ENCODE measurements at regions not wholly inside any gene's neighbourhood (a gene's known extent, or its start where the extent isn't known, plus 50 kb on each side); places are given as distances from the start of the nearest gene placed in this dataset.

DNA sequence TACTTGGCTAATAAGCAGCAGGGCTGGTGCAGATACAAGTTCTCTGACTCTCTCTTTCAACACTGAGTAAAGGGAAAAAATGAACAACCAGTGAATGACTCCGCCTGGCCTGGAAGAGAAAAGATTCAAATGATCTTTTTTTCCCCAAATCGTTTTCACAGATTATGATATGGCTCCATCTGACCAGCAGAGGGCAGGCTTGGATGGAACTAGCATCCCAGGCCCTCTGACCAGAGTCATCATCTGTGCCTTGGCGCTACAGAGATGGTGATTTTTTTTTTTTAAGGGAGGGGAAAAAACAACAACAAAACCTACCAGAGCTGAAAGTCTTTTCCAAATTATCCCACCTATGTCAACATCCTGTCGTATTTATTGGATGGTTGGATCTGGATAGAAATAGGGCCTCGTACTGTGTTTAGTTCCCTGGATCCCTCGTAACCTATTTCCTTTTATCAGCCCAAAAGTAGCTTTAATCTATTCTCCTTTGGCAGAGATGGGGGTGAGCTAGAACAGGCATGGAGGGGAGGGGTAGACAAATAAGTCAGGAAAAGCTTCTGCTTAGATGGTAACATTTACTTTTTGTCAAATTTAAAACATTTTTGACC lies 69.7 kb downstream of the PRSS23 start:
- Histone ChIP-seq H3K4me3 (no peak overlapping the region), H3K9me3 (no peaks in the 10 kb centered on the region), H3K27ac (no peak overlapping the region), H3K27me3 (no peaks in the 10 kb centered on the region), H3K36me3 (no peaks in the 10 kb centered on the region), H3K4me1 (ENCODE audit: insufficient read depth) (peaks cover 3% of the 10 kb centered on the region)
- intact Hi-C loops (cut with DNase I): loop anchor here in 2 of 4 donors (1.0 to 5.0 kb wide), 3 partner anchors 47 to 422 kb away; no protein-coding TSS in a partner anchor
- TF ChIP-seq EP300 (IDR thresholded peaks at IDR 0.05): no peak
- TF ChIP-seq, protein P1, sequence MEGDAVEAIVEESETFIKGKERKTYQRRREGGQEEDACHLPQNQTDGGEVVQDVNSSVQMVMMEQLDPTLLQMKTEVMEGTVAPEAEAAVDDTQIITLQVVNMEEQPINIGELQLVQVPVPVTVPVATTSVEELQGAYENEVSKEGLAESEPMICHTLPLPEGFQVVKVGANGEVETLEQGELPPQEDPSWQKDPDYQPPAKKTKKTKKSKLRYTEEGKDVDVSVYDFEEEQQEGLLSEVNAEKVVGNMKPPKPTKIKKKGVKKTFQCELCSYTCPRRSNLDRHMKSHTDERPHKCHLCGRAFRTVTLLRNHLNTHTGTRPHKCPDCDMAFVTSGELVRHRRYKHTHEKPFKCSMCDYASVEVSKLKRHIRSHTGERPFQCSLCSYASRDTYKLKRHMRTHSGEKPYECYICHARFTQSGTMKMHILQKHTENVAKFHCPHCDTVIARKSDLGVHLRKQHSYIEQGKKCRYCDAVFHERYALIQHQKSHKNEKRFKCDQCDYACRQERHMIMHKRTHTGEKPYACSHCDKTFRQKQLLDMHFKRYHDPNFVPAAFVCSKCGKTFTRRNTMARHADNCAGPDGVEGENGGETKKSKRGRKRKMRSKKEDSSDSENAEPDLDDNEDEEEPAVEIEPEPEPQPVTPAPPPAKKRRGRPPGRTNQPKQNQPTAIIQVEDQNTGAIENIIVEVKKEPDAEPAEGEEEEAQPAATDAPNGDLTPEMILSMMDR (IDR thresholded peaks at IDR 0.05): peak; percentile 53 to 71 (median 63)
- peak; percentile 46 to 81 (median 70) for DNase-seq
- 33 to 46% (median 44%) methylated on average over 6 of the region's 6 CpGs for WGBS, 3 donors

DNA sequence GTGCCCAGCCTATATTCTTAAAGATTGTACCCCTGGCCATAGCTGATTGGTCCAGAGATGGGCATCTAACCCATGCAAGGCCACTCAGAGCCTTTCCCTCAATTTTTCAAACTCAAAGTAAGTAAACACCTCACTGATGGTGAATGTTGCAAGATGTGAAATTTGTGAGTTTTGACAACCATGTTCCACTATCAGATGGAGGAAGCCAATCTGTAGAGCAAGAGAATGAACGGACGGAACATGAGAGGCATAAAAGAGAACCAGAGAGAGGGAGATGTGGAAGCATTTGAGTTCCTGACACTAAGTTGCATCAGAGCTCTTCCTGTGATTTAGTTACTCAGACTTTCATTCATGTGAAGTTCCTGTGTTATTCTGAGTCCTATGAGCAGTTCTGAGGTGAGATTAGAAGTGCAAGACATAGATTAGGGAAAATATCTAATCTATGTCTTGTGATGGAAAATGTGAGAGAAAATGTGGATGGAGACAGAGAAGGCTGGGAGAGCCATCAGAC lies 73.3 kb downstream of the PRSS23 start:
- no peak for DNase-seq
- Histone ChIP-seq H3K4me3 (no peak overlapping the region), H3K36me3 (no peaks in the 10 kb centered on the region), H3K9me3 (no peaks in the 10 kb centered on the region), H3K27ac (no peak overlapping the region), H3K4me1 (ENCODE audit: insufficient read depth) (peaks cover 3% of the 10 kb centered on the region), H3K27me3 (no peaks in the 10 kb centered on the region)
- TF ChIP-seq POLR2A (IDR thresholded peaks at IDR 0.05) (no peak), EP300 (IDR thresholded peaks at IDR 0.05) (no peak)
- TF ChIP-seq, protein P1 (IDR thresholded peaks at IDR 0.05): no peak
- intact Hi-C loops (cut with DNase I): no loop called here
- WGBS, 3 donors: 96 to 99% (median 97%) methylated on average over 2 of the region's 2 CpGs

DNA sequence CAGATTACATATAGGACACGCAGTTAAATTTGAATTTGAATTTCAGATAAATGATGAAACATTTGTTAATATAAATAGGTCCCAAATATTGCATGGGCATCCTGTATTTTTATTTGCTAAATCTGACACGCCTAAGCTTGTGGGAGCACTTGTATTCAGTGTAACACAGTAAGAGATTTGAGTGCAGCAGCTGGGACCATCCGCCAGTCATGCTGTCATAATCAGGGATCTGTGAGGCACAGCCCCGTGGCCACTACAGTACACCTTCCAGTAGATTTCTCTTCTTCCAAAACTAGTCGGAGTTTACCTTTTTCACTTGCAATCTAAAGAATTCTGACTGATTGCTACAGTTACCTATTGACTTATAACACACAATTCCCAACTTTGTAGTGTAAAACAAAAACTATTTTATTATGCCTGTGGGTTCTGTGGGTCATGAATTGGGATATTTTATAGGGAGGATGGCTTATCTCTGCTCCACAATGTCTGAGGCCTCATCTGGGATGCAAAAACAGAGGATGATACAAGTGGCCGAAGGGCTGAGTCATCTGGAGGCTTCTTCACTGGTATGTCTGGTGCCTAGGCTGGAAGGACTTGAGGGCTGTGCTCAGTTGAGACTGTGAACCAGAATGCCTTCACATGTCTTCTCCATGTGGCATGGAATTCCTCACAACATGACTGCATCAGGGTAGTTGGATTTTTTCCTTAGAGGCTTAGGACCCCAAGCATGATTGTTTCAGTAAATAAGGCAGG lies 74.1 kb downstream of the PRSS23 start:
- no peak for DNase-seq
- 84 to 94% (median 89%) methylated on average over 6 of the region's 6 CpGs for WGBS, 3 donors
- no peak overlapping the region for H3K4me3 ChIP-seq
- H3K4me1 ChIP-seq (ENCODE audit: insufficient read depth): peaks cover 3% of the 10 kb centered on the region
- H3K9me3 ChIP-seq: no peaks in the 10 kb centered on the region
- no peaks in the 10 kb centered on the region for H3K36me3 ChIP-seq
- intact Hi-C loops (cut with DNase I): no loop called here
- TF ChIP-seq POLR2A (IDR thresholded peaks at IDR 0.05) (no peak), EP300 (IDR thresholded peaks at IDR 0.05) (no peak)
- TF ChIP-seq, protein P1 (IDR thresholded peaks at IDR 0.05): no peak
- no peaks in the 10 kb centered on the region for H3K27me3 ChIP-seq
- H3K27ac ChIP-seq: no peak overlapping the region

DNA sequence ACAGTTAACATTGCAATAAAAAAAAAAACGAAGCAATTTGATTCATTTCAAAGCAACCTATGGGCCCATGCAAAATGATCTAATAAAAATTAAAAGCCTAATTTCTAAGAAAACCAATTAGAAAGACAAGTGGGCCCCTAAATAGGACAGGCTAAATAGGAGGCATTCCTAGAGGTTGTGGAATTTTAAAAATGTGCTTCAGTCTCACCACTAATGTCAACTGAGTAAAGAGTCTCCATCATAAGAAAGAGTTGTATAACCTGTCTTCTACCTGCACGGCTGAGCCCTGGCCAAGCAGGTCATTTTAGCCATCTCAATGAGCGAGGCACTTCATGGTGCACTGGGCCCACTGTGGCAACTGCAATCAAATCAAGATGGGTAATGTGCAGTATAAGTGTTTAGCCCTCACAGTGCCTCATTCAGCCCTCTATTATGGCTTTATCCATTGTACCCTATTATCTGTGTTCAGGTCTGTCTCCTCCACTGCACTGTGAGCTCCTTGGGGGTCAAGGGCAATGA lies 76.4 kb downstream of the PRSS23 start:
- no peaks in the 10 kb centered on the region for H3K27me3 ChIP-seq
- WGBS, 3 donors: 80 to 89% (median 86%) methylated on average over 3 of the region's 3 CpGs

More for the DNA sequence above, 76.4 kb downstream of the PRSS23 start:
- Histone ChIP-seq H3K9me3 (no peaks in the 10 kb centered on the region), H3K4me3 (no peak overlapping the region), H3K27ac (no peak overlapping the region), H3K4me1 (ENCODE audit: insufficient read depth) (peaks cover 3% of the 10 kb centered on the region), H3K36me3 (no peaks in the 10 kb centered on the region)
- intact Hi-C loops (cut with DNase I): no loop called here
- no peak for DNase-seq
- TF ChIP-seq POLR2A (IDR thresholded peaks at IDR 0.05) (no peak), EP300 (IDR thresholded peaks at IDR 0.05) (no peak)
- TF ChIP-seq, protein P1 (IDR thresholded peaks at IDR 0.05): no peak
